ENCODE measurements at regions not wholly inside any gene's neighbourhood (a gene's known extent, or its start where the extent isn't known, plus 50 kb on each side); places are given as distances from the start of the nearest gene placed in this dataset.

DNA sequence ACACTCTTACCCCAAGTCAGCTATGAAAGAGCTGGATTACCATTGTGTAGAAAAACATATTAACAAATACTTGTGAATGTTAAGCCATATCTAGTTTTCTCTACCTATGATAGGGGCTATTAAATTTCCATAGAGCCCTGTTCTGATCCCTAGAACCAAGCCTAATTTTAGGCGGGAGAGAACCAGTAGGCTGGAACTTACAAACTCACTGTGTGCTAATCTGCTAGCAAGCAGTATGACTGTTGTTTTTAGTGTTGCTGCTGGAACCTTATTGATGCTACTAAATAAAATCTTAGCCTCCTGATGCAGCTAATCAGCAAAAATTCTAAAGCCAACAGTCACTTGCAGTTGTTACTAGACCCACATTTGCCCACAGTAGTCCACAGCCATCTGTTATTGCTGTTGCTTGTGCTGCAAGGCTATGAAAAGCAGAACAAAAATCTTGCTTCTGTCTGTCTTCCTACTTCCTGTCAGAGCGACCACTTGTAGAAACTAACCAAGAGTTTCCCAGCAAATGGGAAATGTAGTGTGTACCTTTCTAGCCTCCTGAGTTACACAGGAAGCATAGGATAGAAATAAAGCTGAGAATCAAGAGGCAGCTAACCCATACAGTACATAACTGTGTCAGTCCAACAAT lies 368.4 kb downstream of the ARL4A start:
- TF ChIP-seq BACH2 (CRISPR knock-in tag; IDR thresholded peaks at IDR 0.05; ENCODE audit: borderline replicate concordance), result no peak
- TF ChIP-seq, protein P1, sequence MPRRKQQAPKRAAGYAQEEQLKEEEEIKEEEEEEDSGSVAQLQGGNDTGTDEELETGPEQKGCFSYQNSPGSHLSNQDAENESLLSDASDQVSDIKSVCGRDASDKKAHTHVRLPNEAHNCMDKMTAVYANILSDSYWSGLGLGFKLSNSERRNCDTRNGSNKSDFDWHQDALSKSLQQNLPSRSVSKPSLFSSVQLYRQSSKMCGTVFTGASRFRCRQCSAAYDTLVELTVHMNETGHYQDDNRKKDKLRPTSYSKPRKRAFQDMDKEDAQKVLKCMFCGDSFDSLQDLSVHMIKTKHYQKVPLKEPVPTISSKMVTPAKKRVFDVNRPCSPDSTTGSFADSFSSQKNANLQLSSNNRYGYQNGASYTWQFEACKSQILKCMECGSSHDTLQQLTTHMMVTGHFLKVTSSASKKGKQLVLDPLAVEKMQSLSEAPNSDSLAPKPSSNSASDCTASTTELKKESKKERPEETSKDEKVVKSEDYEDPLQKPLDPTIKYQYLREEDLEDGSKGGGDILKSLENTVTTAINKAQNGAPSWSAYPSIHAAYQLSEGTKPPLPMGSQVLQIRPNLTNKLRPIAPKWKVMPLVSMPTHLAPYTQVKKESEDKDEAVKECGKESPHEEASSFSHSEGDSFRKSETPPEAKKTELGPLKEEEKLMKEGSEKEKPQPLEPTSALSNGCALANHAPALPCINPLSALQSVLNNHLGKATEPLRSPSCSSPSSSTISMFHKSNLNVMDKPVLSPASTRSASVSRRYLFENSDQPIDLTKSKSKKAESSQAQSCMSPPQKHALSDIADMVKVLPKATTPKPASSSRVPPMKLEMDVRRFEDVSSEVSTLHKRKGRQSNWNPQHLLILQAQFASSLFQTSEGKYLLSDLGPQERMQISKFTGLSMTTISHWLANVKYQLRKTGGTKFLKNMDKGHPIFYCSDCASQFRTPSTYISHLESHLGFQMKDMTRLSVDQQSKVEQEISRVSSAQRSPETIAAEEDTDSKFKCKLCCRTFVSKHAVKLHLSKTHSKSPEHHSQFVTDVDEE (CRISPR knock-in tag; IDR thresholded peaks at IDR 0.05), result no peak
- TF ChIP-seq, protein P2, sequence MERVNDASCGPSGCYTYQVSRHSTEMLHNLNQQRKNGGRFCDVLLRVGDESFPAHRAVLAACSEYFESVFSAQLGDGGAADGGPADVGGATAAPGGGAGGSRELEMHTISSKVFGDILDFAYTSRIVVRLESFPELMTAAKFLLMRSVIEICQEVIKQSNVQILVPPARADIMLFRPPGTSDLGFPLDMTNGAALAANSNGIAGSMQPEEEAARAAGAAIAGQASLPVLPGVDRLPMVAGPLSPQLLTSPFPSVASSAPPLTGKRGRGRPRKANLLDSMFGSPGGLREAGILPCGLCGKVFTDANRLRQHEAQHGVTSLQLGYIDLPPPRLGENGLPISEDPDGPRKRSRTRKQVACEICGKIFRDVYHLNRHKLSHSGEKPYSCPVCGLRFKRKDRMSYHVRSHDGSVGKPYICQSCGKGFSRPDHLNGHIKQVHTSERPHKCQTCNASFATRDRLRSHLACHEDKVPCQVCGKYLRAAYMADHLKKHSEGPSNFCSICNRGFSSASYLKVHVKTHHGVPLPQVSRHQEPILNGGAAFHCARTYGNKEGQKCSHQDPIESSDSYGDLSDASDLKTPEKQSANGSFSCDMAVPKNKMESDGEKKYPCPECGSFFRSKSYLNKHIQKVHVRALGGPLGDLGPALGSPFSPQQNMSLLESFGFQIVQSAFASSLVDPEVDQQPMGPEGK (CRISPR knock-in tag; IDR thresholded peaks at IDR 0.05; ENCODE audit: borderline replicate concordance), result no peak
- TF ChIP-seq ZC3H10 (CRISPR knock-in tag; IDR thresholded peaks at IDR 0.05), result no peak
- no peak for TF ChIP-seq ARNTL (CRISPR knock-in tag; IDR thresholded peaks at IDR 0.05; ENCODE audit: borderline replicate concordance, low read depth)
- no peak for TF ChIP-seq PPARA (CRISPR knock-in tag; IDR thresholded peaks at IDR 0.05; ENCODE audit: borderline replicate concordance)
- TF ChIP-seq, protein P3, sequence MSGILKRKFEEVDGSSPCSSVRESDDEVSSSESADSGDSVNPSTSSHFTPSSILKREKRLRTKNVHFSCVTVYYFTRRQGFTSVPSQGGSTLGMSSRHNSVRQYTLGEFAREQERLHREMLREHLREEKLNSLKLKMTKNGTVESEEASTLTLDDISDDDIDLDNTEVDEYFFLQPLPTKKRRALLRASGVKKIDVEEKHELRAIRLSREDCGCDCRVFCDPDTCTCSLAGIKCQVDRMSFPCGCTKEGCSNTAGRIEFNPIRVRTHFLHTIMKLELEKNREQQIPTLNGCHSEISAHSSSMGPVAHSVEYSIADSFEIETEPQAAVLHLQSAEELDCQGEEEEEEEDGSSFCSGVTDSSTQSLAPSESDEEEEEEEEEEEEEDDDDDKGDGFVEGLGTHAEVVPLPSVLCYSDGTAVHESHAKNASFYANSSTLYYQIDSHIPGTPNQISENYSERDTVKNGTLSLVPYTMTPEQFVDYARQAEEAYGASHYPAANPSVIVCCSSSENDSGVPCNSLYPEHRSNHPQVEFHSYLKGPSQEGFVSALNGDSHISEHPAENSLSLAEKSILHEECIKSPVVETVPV (CRISPR knock-in tag; IDR thresholded peaks at IDR 0.05), result no peak
- TF ChIP-seq ISL1 (CRISPR knock-in tag; IDR thresholded peaks at IDR 0.05), result no peak
- TF ChIP-seq ZNF565 (CRISPR knock-in tag; conservative IDR thresholded peaks at IDR 0.05; ENCODE audit: low read depth), result no peak
- TF ChIP-seq, protein P4, sequence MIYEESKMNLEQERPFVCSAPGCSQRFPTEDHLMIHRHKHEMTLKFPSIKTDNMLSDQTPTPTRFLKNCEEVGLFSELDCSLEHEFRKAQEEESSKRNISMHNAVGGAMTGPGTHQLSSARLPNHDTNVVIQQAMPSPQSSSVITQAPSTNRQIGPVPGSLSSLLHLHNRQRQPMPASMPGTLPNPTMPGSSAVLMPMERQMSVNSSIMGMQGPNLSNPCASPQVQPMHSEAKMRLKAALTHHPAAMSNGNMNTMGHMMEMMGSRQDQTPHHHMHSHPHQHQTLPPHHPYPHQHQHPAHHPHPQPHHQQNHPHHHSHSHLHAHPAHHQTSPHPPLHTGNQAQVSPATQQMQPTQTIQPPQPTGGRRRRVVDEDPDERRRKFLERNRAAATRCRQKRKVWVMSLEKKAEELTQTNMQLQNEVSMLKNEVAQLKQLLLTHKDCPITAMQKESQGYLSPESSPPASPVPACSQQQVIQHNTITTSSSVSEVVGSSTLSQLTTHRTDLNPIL (CRISPR knock-in tag; IDR thresholded peaks at IDR 0.05; ENCODE audit: low read depth), result no peak
- no peak for TF ChIP-seq ESRRG (CRISPR knock-in tag; IDR thresholded peaks at IDR 0.05)
- TF ChIP-seq CSDC2 (CRISPR knock-in tag; IDR thresholded peaks at IDR 0.05), result no peak
- no peak for TF ChIP-seq RARB (CRISPR knock-in tag; IDR thresholded peaks at IDR 0.05)
- TF ChIP-seq ZNF8 (CRISPR knock-in tag; IDR thresholded peaks at IDR 0.05), result no peak
- TF ChIP-seq ZNF70 (CRISPR knock-in tag; IDR thresholded peaks at IDR 0.05), result no peak
- TF ChIP-seq, protein P5, sequence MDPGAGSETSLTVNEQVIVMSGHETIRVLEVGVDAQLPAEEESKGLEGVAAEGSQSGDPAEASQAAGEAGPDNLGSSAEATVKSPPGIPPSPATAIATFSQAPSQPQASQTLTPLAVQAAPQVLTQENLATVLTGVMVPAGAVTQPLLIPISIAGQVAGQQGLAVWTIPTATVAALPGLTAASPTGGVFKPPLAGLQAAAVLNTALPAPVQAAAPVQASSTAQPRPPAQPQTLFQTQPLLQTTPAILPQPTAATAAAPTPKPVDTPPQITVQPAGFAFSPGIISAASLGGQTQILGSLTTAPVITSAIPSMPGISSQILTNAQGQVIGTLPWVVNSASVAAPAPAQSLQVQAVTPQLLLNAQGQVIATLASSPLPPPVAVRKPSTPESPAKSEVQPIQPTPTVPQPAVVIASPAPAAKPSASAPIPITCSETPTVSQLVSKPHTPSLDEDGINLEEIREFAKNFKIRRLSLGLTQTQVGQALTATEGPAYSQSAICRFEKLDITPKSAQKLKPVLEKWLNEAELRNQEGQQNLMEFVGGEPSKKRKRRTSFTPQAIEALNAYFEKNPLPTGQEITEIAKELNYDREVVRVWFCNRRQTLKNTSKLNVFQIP (CRISPR knock-in tag; IDR thresholded peaks at IDR 0.05; ENCODE audit: borderline replicate concordance, low read depth), result no peak
- no peak for TF ChIP-seq SNAI2 (CRISPR knock-in tag; IDR thresholded peaks at IDR 0.05)
- no peak for TF ChIP-seq ZFP30 (CRISPR knock-in tag; IDR thresholded peaks at IDR 0.05)
- TF ChIP-seq TOX (CRISPR knock-in tag; IDR thresholded peaks at IDR 0.05; ENCODE audit: borderline replicate concordance), result no peak
- TF ChIP-seq TCF4 (CRISPR knock-in tag; IDR thresholded peaks at IDR 0.05; ENCODE audit: borderline replicate concordance), result no peak
- peak; percentile 18; the same call in 1 of the 3 replicates for ATAC-seq

DNA sequence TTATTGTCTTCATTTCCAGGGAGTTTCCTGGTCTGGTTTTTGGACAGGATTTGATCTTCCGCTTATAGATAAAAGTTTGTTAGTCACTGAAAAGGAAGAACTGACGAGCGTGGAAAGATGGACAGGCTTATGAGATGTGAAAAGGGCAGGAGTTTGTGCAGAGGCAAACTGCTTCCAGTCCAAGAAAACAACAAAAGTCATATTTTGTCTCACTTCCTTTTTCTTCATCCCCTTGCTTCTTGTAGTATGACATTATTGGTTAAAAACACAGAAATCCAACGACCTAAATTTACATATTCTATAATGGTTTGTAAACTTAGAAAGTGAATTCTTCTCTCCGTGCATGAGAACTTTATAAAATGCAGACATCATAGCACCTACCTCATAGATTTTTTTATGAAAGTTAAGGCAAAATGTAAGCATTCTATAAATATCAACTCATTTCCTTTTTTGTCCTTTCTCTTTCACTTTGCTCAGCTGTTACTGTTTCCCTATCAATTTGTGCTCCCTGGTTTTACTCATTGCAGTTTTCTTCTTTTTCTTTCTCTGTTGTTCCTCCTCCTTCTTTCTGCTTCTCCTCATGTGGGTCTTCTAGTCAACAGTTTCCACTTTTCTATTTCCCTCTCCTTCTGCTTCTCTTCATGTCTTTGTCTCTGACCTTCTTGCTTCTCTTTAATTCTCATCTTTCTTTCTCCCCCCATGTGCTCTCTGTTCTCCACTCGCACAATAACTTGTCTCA lies 370.2 kb downstream of the ARL4A start:
- TF ChIP-seq BACH2 (CRISPR knock-in tag; IDR thresholded peaks at IDR 0.05; ENCODE audit: borderline replicate concordance) (no peak), OSR1 (CRISPR knock-in tag; IDR thresholded peaks at IDR 0.05) (no peak), CSDC2 (CRISPR knock-in tag; IDR thresholded peaks at IDR 0.05) (no peak)
- 0 out of 3 replicates have a peak, but pooled peaks have one; percentile 18 for ATAC-seq

Measured in SK-N-SH treated with all-trans-retinoic acid at 6 μM for 48 hours (cell line).